Left lung (tissue), 4 donors: ENCODE measurements at regions not wholly inside any gene's neighbourhood (a gene's known extent, or its start where the extent isn't known, plus 50 kb on each side); places are given as distances from the start of the nearest gene placed in this dataset.

Experiments
- ATAC-seq: fragments of 200-7000 bp; cut with Tn5 transposase; one replicate; pipeline ENCODE4 v1.9.1; 2020; ENCODE audit warnings: moderate library complexity
- DNase-seq, 4 donors: peaks; one replicate each; pipeline ENCODE4 v3.0.0-alpha.2; 2013 to 2020
- H3K27ac ChIP-seq, 2 donors: fragments of 200-600 bp; sonication (generic) in 1 of 2; one replicate each; pipeline versions ENCODE4 v1.5.0 to v1.8.0; 2020 to 2021
- H3K27me3 ChIP-seq, 2 donors: fragments of 200-600 bp; sonication (generic) in 1 of 2; one replicate each; pipeline versions ENCODE4 v1.5.0 to v1.8.0; 2020 to 2021
- H3K36me3 ChIP-seq, 2 donors: fragments of 200-600 bp; sonication (generic) in 1 of 2; one replicate each; pipeline versions ENCODE4 v1.5.0 to v1.8.0; 2020 to 2021
- H3K4me1 ChIP-seq, 2 donors: fragments of 200-600 bp; one replicate each; pipeline ENCODE4 v1.8.0; 2021
- H3K4me3 ChIP-seq, 2 donors: fragments of 200-600 bp; sonication (generic) in 1 of 2; one replicate each; pipeline versions ENCODE4 v1.5.0 to v1.8.0; 2020 to 2021; ENCODE audit warnings: mild to moderate bottlenecking in 1 of 2
- H3K9me3 ChIP-seq, 2 donors: fragments of 200-600 bp; sonication (generic) in 1 of 2; one replicate each; pipeline versions ENCODE4 v1.5.0 to v1.8.0; 2020 to 2021
- intact Hi-C, 2 donors: fragments of 100-400 bp; cut with DNase I; formaldehyde crosslinking; loops; one replicate each; pipeline versions ENCODE4 v1.11.2 to v1.14.2; 2022
- TF ChIP-seq, protein P1 (sequence below), 2 donors: fragments of 200-600 bp; sonication (generic) in 1 of 2; IDR thresholded peaks; one replicate each; pipeline versions ENCODE4 v1.5.0 to v1.8.0; 2021; ENCODE audit warnings: antibody characterized with exemption in 2 of 2
- donor health status: DM: no; HTN: yes; CAD: no.
- donor health status: DM: no; HTN: no; CAD: no.

DNA sequence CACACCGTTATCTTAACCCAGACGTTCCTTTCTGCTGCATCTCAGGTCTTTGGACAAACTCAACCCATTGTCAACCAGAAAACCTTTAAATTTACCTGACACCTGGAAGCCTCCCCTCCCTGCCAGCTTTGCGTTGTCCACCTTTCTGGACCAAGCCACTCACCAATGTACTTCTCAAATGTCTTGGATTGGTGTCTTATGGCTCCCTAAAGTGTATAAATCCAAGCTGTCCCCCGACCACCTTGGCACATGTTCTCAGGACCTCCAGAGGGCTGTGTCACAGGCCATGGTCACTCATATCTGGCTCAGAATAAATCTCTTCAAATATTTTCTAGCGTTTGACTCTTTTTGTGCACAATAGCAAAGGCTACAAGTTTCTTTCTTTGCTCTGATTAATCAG, 250.0 kb downstream of the DLL1 start:
- Histone ChIP-seq H3K9me3 (no peaks in the 10 kb centered on the region), H3K4me3 (no peak overlapping the region), H3K4me1 (peaks cover 0 to 3% of the 10 kb centered on the region in 2 donors), H3K27ac (no peak overlapping the region), H3K36me3 (no peaks in the 10 kb centered on the region), H3K27me3 (peaks cover 0 to 10% of the 10 kb centered on the region in 2 donors)
- no peak for DNase-seq
- no peak for ATAC-seq
- TF ChIP-seq, protein P1, sequence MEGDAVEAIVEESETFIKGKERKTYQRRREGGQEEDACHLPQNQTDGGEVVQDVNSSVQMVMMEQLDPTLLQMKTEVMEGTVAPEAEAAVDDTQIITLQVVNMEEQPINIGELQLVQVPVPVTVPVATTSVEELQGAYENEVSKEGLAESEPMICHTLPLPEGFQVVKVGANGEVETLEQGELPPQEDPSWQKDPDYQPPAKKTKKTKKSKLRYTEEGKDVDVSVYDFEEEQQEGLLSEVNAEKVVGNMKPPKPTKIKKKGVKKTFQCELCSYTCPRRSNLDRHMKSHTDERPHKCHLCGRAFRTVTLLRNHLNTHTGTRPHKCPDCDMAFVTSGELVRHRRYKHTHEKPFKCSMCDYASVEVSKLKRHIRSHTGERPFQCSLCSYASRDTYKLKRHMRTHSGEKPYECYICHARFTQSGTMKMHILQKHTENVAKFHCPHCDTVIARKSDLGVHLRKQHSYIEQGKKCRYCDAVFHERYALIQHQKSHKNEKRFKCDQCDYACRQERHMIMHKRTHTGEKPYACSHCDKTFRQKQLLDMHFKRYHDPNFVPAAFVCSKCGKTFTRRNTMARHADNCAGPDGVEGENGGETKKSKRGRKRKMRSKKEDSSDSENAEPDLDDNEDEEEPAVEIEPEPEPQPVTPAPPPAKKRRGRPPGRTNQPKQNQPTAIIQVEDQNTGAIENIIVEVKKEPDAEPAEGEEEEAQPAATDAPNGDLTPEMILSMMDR (IDR thresholded peaks at IDR 0.05) = no peak
- intact Hi-C loops = no loop called here

DNA sequence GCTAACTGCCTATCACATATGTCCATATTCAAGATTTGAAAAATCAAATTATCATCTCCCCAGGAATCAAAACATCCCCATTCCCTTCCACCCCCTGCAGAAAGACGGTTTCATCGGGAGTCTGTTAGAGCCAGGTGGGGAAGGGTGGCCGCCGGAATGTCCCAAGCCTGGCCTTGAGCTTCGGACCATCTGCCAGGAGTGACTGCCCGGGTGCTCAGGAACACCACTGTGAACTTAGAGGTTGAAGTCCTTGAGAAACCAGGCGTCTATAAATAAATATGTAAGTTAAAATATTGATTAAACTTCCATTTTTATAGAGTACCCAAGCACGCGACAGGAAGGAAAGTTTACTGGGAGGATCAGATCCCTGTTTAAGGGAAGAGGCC, 250.8 kb downstream of the DLL1 start:
- TF ChIP-seq, protein P1 (IDR thresholded peaks at IDR 0.05) = no peak
- Histone ChIP-seq H3K27ac (no peak overlapping the region), H3K36me3 (no peaks in the 10 kb centered on the region), H3K27me3 (peaks cover 0 to 10% of the 10 kb centered on the region in 2 donors), H3K4me1 (peaks cover 0 to 3% of the 10 kb centered on the region in 2 donors), H3K9me3 (no peaks in the 10 kb centered on the region), H3K4me3 (no peak overlapping the region)
- intact Hi-C loops = no loop called here
- DNase-seq (no peak), ATAC-seq (no peak)

DNA sequence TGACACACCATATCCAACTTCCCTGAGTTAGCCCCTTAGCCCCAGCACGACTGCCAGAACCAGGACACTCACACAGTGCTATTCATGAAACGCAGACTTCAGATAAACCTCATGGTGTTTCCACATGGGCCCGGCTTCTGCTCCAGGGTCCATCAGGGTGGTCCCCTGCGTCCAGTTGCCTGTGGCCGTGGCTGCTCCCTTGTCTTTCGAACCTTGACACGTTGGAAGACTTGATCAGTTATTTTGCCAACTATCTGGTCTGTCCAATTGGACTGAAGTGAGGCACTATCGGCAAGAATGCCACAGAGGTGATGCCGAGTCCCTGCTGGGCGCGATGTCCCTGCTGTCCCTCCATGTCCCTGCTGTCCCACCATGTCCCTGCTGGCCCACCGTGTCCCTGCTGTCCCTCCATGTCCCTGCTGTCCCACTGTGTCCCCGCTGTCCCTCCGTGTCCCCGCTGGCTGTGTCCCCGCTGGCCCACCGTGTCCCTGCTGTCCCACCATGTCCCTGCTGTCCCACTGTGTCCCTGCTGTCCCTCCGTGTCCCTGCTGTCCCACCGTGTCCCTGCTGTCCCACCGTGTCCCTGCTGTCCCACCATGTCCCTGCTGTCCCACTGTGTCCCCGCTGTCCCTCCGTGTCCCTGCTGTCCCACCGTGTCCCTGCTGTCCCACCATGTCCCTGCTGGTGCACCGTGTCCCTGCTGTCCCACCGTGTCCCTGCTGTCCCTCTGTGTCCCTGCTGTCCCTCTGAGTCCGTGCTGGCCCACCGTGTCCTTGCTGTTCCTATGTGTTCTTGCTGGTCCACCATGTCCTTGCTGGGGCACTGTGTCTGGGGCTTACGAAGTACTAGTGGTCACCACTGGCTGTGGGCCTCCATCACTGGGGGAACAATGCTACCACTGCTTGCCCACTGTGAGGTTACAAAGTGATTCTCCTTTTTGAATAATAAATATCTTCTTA, 251.4 kb downstream of the DLL1 start:
- no peak for ATAC-seq
- Histone ChIP-seq H3K27ac (no peak overlapping the region), H3K4me1 (peaks cover 0 to 3% of the 10 kb centered on the region in 2 donors), H3K4me3 (no peak overlapping the region), H3K9me3 (no peaks in the 10 kb centered on the region), H3K36me3 (no peaks in the 10 kb centered on the region), H3K27me3 (peaks cover 0 to 10% of the 10 kb centered on the region in 2 donors)
- peak in 1 of 4 donors; percentile 28 for DNase-seq
- intact Hi-C loops = no loop called here
- TF ChIP-seq, protein P1 (IDR thresholded peaks at IDR 0.05) = no peak

DNA sequence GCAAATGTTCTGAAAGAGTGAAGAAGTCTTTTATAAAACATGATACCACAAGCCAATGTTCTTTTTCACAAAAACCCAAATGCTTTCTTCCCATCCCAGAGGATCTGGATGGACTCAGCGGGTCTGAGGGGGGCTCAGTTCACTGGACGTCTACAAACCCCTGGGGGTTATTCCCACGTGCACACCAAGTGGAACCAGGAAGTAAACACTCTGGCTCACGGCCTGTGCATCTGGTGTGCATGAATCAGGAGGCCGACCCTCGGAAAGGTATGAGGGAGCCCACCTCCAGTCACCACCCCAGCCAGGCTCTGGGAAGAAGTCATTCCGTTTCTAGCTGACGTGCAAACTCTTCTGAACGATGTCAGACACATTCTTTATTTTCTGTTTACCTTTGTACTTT, 252.2 kb downstream of the DLL1 start:
- no peaks in the 10 kb centered on the region for H3K36me3 ChIP-seq
- H3K27me3 ChIP-seq = peaks cover 0 to 2% of the 10 kb centered on the region in 2 donors
- TF ChIP-seq, protein P1 (IDR thresholded peaks at IDR 0.05) = no peak
- H3K4me1 ChIP-seq = peaks cover 0 to 3% of the 10 kb centered on the region in 2 donors
- DNase-seq (peak in 1 of 4 donors; percentile 19), ATAC-seq (no peak)
- no peak overlapping the region for H3K4me3 ChIP-seq
- H3K9me3 ChIP-seq = peaks cover 0 to under 1% of the 10 kb centered on the region in 2 donors
- intact Hi-C loops = no loop called here
- H3K27ac ChIP-seq = no peak overlapping the region

DNA sequence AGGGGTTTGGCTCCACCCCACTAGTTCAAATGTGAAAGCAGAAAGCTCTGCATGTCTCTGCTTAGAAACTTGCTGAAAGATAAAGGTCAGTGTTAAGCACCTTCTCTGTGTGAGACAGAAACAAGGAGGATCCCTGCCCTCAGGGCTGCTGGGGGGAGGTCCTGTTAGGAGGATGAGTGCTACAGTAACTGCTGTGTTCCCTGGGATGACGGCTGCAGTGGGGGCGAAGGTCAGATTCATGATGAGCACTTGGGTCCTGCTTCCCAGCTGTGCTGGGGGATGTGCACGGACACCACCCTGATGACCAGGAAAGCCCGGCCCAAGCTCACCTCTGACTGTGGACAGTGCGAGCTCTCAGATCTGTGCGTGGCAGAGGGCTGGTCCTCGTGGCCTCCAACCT, 252.6 kb downstream of the DLL1 start:
- DNase-seq (peak in 1 of 4 donors; percentile 26), ATAC-seq (no peak)
- peaks cover 0 to 3% of the 10 kb centered on the region in 2 donors for H3K4me1 ChIP-seq
- H3K9me3 ChIP-seq = peaks cover 0 to 5% of the 10 kb centered on the region in 2 donors
- no peaks in the 10 kb centered on the region for H3K36me3 ChIP-seq
- intact Hi-C loops = no loop called here
- no peak overlapping the region for H3K4me3 ChIP-seq
- no peaks in the 10 kb centered on the region for H3K27me3 ChIP-seq
- TF ChIP-seq, protein P1 (IDR thresholded peaks at IDR 0.05) = no peak
- no peak overlapping the region for H3K27ac ChIP-seq
